Spinal cord (tissue), 9 donors: ENCODE measurements at regions not wholly inside any gene's neighbourhood (a gene's known extent, or its start where the extent isn't known, plus 50 kb on each side); places are given as distances from the start of the nearest gene placed in this dataset.

ENCODE experiments used
- DNase-seq, 6 donors: peaks; one replicate each; pipeline versions ENCODE4 v3.0.0 to v3.0.0-alpha.2; 2013 to 2015; ENCODE audit warnings: low spot score in 6 of 6, low read depth in 4 of 6
- H3K27ac ChIP-seq: one replicate; pipeline ENCODE4 v1.5.1; 2013; ENCODE audit warnings: low read depth, low read length, control low read depth
- H3K27me3 ChIP-seq: one replicate; pipeline ENCODE4 v1.6.1; 2013; ENCODE audit warnings: low read length; ENCODE audit not compliant: control insufficient read depth, insufficient read depth
- H3K36me3 ChIP-seq: one replicate; pipeline ENCODE4 v1.6.1; 2013; ENCODE audit warnings: low read length; ENCODE audit not compliant: control insufficient read depth, insufficient read depth
- H3K4me1 ChIP-seq: one replicate; pipeline ENCODE4 v1.6.1; 2013; ENCODE audit warnings: low read length; ENCODE audit not compliant: control insufficient read depth, insufficient read depth
- H3K4me3 ChIP-seq: one replicate; pipeline ENCODE4 v1.5.1; 2013; ENCODE audit warnings: low read depth, low read length, control low read depth
- H3K9me3 ChIP-seq: one replicate; pipeline ENCODE4 v1.6.1; 2013; ENCODE audit warnings: low read length; ENCODE audit not compliant: control insufficient read depth, insufficient read depth
- WGBS: methylation state at CpG from one replicate; pipeline ENCODE4 v1.1.5; 2013; ENCODE audit warnings: missing lambda C conversion rate; ENCODE audit not compliant: insufficient coverage; 5-methylcytosine and 5-hydroxymethylcytosine counted together
- donor health status: healthy.

GRCh38 chr3:161555320-161555719, 58.7 kb downstream of the OTOL1 start:
- no peaks in the 10 kb centered on the region for H3K9me3 ChIP-seq
- DNase-seq, result no peak
- no peaks in the 10 kb centered on the region for H3K36me3 ChIP-seq
- H3K4me1 ChIP-seq, result peaks cover 11% of the 10 kb centered on the region
- no peaks in the 10 kb centered on the region for H3K27me3 ChIP-seq
- H3K4me3 ChIP-seq, result no peak overlapping the region
- WGBS, result no CpG with 5 or more reads among the region's 3 CpGs
- no peak overlapping the region for H3K27ac ChIP-seq

- WGBS, result 47% methylated on average over 2 of the region's 3 CpGs
- H3K27ac ChIP-seq, result no peak overlapping the region
- no peaks in the 10 kb centered on the region for H3K36me3 ChIP-seq
- no peak overlapping the region for H3K4me3 ChIP-seq
- no peaks in the 10 kb centered on the region for H3K27me3 ChIP-seq
- no peaks in the 10 kb centered on the region for H3K9me3 ChIP-seq
- H3K4me1 ChIP-seq, result peaks cover 11% of the 10 kb centered on the region
- DNase-seq, result peak in 2 of 6 donors; percentile 4 to 42
Measured at GRCh38 chr3:161556533-161556932, 59.9 kb downstream of the OTOL1 start.

- no peaks in the 10 kb centered on the region for H3K27me3 ChIP-seq
- no peaks in the 10 kb centered on the region for H3K9me3 ChIP-seq
- no peak overlapping the region for H3K4me3 ChIP-seq
- DNase-seq, result no peak
- no peaks in the 10 kb centered on the region for H3K36me3 ChIP-seq
- peaks cover 11% of the 10 kb centered on the region for H3K4me1 ChIP-seq
- WGBS, result no CpG with 5 or more reads among the region's 1 CpG
- no peak overlapping the region for H3K27ac ChIP-seq
Measured at GRCh38 chr3:161556941-161557340, 60.3 kb downstream of the OTOL1 start.

- 25% methylated on average over 2 of the region's 5 CpGs for WGBS
- H3K36me3 ChIP-seq, result no peaks in the 10 kb centered on the region
- DNase-seq, result no peak
- H3K9me3 ChIP-seq, result no peaks in the 10 kb centered on the region
- H3K27ac ChIP-seq, result no peak overlapping the region
- no peaks in the 10 kb centered on the region for H3K27me3 ChIP-seq
- no peak overlapping the region for H3K4me3 ChIP-seq
- peaks cover 11% of the 10 kb centered on the region for H3K4me1 ChIP-seq
Measured at GRCh38 chr3:161557445-161558150, 61.0 kb downstream of the OTOL1 start.

- Histone ChIP-seq H3K36me3 (no peaks in the 10 kb centered on the region), H3K9me3 (no peaks in the 10 kb centered on the region), H3K4me1 (peaks cover 11% of the 10 kb centered on the region), H3K27me3 (no peaks in the 10 kb centered on the region), H3K27ac (no peak overlapping the region), H3K4me3 (no peak overlapping the region)
- 42% methylated on average over 4 of the region's 4 CpGs for WGBS
- peak in 2 of 6 donors; percentile 59 to 67 for DNase-seq
Measured at GRCh38 chr3:161558236-161558635, 61.6 kb downstream of the OTOL1 start.

GRCh38 chr3:161559177-161559998, 62.8 kb downstream of the OTOL1 start:
- Histone ChIP-seq H3K27ac (no peak overlapping the region), H3K27me3 (no peaks in the 10 kb centered on the region), H3K4me1 (peaks cover 11% of the 10 kb centered on the region), H3K36me3 (no peaks in the 10 kb centered on the region), H3K9me3 (no peaks in the 10 kb centered on the region), H3K4me3 (peak overlapping the region; percentile 3)
- peak in 5 of 6 donors; percentile 48 to 93 (median 60) for DNase-seq
- WGBS, result no CpG with 5 or more reads among the region's 6 CpGs

GRCh38 chr3:161560008-161560637, 63.5 kb downstream of the OTOL1 start:
- DNase-seq, result peak; percentile 64 to 94 (median 70)
- Histone ChIP-seq H3K27me3 (no peaks in the 10 kb centered on the region), H3K9me3 (no peaks in the 10 kb centered on the region), H3K36me3 (no peaks in the 10 kb centered on the region), H3K4me1 (peaks cover 11% of the 10 kb centered on the region), H3K27ac (no peak overlapping the region), H3K4me3 (peak overlapping the region; percentile 3)
- WGBS, result 0% methylated on average over 7 of the region's 14 CpGs

GRCh38 chr3:161567577-161568361, 71.2 kb downstream of the OTOL1 start:
- H3K27me3 ChIP-seq, result no peaks in the 10 kb centered on the region
- no peak for DNase-seq
- no peaks in the 10 kb centered on the region for H3K4me1 ChIP-seq
- H3K36me3 ChIP-seq, result no peaks in the 10 kb centered on the region
- no peak overlapping the region for H3K27ac ChIP-seq
- WGBS, result no CpG with 5 or more reads among the region's 5 CpGs
- no peak overlapping the region for H3K4me3 ChIP-seq
- H3K9me3 ChIP-seq, result no peaks in the 10 kb centered on the region

- no peak overlapping the region for H3K27ac ChIP-seq
- H3K9me3 ChIP-seq, result no peaks in the 10 kb centered on the region
- H3K27me3 ChIP-seq, result no peaks in the 10 kb centered on the region
- H3K36me3 ChIP-seq, result no peaks in the 10 kb centered on the region
- H3K4me3 ChIP-seq, result no peak overlapping the region
- 80% methylated on average over 1 of the region's 2 CpGs for WGBS
- peak in 1 of 6 donors; percentile 62 for DNase-seq
- no peaks in the 10 kb centered on the region for H3K4me1 ChIP-seq
Measured at GRCh38 chr3:161568671-161569070, 72.1 kb downstream of the OTOL1 start.
